GM18951 (cell line): ENCODE measurements at regions not wholly inside any gene's neighbourhood (a gene's known extent, or its start where the extent isn't known, plus 50 kb on each side); places are given as distances from the start of the nearest gene placed in this dataset.
"Not testable (repeated sequence)": the region's sequence is repeated elsewhere in the genome, so short reads cannot be mapped to it uniquely, and the experiment has no call there.

Source experiments
- POLR2A ChIP-seq: IDR thresholded peaks from 4 replicates; pipeline ENCODE4 v1.6.1; 2011; ENCODE audit warnings: mild to moderate bottlenecking; ENCODE audit not compliant: insufficient read length, insufficient read depth; ENCODE audit errors: extremely low read depth
- in situ Hi-C: fragments of 300-500 bp; cut with MboI; formaldehyde crosslinking; loops from one replicate; pipeline ENCODE4 v1.12.0; 2022; ENCODE audit warnings: low sequenced_read_pairs, mixed read lengths, inconsistent platforms; ENCODE audit not compliant: unreplicated experiment

- in situ Hi-C loops, result not testable (repeated sequence)
These were observed 85.1 kb upstream of the MAP4 start for GRCh38 chr3:48101301-48101650.

DNA sequence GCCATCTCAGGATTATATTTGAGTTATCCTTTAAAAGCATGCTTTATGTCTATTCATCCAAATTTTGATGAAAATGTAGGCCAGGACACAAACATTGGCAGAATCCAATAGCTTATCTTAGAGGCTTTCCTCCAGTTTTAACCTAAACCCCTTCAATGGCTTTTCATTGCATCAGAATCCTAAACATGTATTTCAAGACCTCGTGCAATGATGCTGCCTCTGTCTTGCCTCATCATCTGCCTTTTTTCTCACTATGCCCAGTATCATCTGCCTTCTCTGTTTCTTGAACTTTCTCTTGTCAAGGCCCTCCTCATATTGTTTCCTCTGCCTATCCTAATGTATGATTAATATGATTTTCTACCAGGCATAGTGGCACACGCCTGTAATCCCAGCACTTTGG is 76.1 kb upstream of the MAP4 start:
- no peak for TF ChIP-seq POLR2A
- in situ Hi-C loops, result no loop called here

- TF ChIP-seq POLR2A, result no peak
- in situ Hi-C loops, result no loop called here
These were observed 74.1 kb upstream of the MAP4 start for GRCh38 chr3:48090166-48090939.

- peak; percentile 90 for TF ChIP-seq POLR2A
- in situ Hi-C loops, result no loop called here
These were observed 72.7 kb upstream of the MAP4 start for GRCh38 chr3:48088749-48089466.

DNA sequence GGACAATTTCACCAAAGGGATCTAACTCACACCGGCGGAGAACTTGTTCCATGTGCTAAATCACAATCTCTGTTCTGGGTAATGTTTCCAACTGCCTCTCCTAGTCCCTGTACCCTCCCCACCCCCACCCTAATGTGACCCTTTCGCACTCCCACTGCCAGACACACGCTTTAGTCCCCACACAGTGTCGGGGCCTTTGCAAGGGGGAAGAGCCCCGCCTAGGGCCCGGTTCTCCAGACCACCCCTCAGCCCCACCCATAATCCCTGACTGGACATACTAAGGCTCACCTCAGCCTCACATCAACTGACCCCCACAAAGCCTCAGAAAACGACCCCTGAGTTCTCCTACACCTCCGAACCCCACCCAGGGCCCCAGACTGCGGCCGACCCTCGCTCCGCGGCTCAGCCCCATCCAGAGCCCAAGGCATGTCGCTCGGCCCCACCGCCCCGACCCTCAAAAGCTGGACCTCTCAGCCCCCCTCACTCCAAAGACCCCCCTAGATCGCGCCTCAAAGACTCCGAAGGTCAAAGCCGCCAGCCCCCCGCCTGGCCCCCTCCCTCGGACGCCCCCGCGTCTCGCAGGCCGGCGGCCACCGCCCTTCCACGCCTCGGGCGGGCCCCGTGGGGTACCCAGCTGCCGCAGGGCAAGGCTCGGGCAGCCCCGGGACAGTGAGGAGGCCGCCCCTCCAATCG is 72.0 kb upstream of the MAP4 start:
- TF ChIP-seq POLR2A, result peak; percentile 4
- in situ Hi-C loops, result no loop called here

DNA sequence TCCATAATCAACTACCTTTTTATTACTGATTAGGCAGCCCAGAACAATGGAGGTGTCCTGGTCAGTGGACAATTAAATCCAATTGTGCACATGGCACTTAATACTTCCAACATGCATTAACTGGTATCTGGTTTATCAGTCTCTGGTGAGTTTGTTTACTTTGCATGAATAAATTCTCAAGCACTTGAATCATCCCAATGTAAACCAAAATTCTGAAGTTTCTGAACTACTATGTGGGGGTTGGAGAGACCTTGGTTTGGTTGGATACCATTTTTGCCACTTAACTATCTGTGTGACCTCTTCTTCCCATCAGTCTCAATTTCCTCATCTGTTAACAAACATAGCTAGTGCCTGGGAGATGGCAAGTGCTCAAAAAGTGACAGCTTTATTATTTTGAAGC is 70.5 kb upstream of the MAP4 start:
- in situ Hi-C loops, result no loop called here
- TF ChIP-seq POLR2A, result no peak

DNA sequence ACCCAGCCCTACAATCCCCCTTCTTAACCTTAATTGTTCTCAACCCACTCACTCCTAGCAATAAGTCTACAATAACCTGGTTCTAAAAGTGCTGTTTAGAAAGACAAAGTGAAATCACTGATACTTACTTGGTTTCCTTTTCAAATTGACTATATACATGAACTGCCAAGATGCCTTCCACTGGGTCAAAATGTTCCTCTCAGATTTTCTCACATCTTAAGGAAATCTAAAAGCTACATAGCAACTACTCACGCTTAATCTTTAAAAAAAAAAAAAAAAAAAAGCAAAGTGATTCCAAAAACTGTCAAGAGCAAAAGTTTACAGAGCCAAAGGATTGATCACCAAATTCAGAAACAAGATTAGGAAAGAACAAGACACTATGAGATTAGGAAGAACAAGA is 68.7 kb upstream of the MAP4 start:
- in situ Hi-C loops, result no loop called here
- no peak for TF ChIP-seq POLR2A

DNA sequence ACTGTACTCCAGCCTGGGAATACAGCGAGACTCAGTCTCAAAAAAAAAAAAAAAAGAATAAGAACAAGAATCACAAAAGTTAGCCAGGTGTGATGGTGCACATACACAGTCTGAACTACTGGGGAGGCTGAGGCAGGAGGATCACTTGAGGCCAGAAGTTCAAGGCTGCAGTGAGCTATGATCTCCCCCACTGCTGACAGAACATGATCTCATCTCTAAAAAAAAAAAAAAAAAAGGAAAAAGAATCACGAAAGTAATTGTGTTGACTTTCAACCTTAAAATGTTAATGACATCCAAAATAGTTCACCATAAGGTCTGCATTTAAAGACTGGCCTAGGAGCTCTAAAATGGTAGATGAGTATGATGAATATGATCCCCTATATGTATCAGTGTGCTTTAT is 68.0 kb upstream of the MAP4 start:
- in situ Hi-C loops, result no loop called here
- no peak for TF ChIP-seq POLR2A

DNA sequence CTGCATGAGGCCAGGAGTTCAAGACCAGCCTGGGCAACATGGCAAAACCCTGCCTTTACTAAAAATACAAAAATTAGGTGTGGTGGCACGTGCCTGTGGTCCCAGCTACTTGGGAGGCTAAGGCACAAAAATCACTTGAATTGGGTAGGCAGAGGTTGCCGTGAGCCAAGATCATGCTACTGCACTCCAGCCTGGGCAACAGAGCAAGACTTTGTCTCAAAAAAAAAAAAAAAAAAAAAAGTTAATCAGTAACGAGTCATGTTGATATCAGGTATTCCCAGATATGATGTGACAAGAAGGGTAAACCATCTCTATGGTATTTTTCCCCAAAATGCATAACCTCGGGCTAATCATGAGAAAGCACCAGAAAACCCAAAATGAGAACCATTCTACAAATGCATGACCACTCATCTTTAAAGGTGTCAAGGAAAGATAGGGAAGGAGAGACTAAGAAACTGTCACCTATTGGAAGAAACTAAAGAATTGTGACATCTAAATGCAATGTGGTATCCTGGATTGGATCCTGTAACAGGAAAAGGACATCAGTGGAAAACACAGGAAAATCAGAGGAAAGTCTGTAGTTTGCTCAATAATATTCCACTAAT is 66.5 kb upstream of the MAP4 start:
- no peak for TF ChIP-seq POLR2A
- in situ Hi-C loops, result no loop called here

GRCh38 chr3:48077815-48078214 is 61.6 kb upstream of the MAP4 start:
- in situ Hi-C loops, result no loop called here
- no peak for TF ChIP-seq POLR2A

DNA sequence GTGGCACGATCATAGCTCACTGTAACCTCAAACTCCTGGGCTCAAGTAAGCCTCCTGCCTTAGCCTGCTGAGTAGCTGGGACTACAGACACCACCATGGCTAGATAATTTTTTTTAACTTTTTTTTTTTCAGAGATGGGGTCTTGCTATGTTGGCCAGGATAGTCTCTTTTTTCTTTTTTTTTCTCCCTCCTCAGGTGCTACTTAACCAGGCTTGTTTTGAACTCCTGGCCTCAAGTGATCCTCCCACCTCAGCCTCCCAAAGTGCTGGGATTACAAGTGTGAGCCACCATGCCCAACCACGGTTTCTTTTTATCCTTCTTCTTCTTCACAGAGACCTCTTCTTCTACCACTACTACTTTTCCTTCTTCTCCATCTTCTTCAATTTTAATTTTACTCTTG is 53.8 kb upstream of the MAP4 start:
- no peak for TF ChIP-seq POLR2A
- in situ Hi-C loops, result no loop called here

DNA sequence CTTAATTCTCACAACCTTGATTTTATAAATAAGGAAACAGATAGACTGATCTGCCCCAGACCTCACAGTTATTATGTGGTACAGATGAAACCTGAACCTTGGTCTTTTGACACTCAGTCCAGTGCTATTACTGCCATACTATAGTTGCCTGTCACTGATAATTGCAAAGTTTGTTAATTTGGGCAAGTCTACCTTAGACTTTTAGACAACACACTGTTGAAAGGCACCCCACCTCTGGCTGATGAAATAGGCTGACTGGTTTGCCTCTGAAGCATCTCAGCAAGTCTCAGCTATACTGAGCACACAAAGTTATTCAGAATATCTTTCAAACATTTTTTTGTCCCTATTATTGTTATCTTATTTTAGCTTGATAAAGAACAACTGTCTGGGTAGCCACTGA is 53.1 kb upstream of the MAP4 start:
- TF ChIP-seq POLR2A, result no peak
- in situ Hi-C loops, result no loop called here

GRCh38 chr3:48068886-48069285 is 52.7 kb upstream of the MAP4 start:
- in situ Hi-C loops, result no loop called here
- no peak for TF ChIP-seq POLR2A

- in situ Hi-C loops, result not testable (repeated sequence)
These were observed 52.1 kb upstream of the MAP4 start for GRCh38 chr3:48068320-48068719.

- TF ChIP-seq POLR2A, result no peak
- in situ Hi-C loops, result no loop called here
These were observed 51.1 kb upstream of the MAP4 start for GRCh38 chr3:48067271-48067670.
